GM21367 (cell line): ENCODE measurements at regions not wholly inside any gene's neighbourhood (a gene's known extent, or its start where the extent isn't known, plus 50 kb on each side); places are given as distances from the start of the nearest gene placed in this dataset.

Experiments
- ATAC-seq: cut with Tn5 transposase; IDR thresholded peaks from one replicate; pipeline ENCODE4 v1.9.1; 2021; ENCODE audit not compliant: unreplicated experiment

DNA sequence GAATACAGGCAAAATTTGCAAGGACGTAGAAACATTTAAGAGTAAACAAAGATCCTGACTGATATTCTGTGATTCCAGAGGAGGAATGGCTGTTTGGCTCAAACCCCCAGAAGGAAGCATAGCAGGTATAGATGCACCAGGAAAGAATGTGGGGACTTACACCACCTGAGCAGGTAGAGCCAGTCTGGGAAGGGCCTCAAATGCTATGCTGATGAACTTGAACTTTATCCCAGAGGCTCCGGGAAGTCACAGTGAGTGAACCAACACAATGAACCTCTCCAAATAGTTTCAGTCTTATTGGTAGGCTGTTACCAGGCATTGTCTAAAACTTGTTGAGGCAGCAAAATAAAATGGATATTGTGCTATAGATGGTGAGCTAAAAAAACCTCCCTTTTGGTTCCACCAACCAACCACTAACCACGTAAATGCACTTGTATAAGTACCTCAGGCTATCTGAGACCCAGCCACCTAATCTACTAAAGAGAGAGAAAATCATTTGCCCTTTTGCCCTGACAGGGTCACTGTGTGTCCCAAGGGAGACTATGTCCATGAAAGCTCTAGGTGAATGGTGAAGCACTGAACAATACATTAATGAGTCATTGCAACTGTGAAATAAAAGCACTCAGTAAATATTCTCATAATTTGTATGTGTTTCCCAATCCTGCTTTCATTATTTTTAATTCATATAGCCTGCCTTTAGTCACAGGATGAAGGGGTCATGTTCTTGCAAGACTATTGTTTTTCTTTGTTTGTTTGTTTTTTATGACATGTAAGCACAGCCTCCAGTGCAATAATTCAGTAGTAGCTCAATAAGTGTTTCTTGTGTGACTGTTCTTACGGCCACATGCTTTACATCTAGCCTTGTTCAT lies 911.6 kb downstream of the EPHA4 start:
- ATAC-seq = no peak

DNA sequence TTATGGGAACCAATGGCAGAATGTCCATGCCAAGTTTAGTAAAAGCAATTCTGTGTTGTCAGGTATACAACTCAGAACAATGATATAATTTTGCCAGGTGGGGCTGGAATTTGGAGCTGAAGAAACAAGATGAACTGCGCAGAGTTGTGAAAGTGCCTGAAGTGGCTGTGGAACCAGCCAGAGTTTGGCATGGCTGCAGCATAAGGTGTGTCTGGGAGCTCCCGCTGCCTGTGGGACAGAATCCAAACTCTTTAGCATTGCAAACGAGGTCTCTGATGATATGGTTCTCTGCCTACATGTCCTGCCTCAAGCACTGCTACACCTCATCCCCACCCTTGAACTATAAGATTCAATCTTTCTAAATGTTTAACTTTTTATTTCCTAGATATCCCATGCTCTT lies 909.7 kb downstream of the EPHA4 start:
- no peak for ATAC-seq

DNA sequence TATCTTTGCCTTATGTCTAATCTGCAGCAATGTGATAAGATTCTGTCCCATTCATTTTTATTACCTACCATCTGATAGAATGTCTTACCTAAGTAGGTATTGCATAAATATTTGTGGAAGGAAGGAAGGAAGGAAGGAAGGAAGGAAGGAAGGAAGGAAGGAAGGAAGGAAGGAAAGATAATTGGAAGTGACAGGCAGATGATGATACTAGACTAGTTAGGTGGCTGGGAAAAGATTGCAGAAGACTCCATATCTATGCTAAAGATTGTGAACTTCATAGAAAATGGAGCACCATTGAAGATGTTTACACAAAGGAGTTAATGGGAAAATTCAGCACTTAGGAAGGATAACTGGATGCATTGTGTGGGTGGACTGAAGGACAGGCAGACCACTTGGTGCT lies 909.0 kb downstream of the EPHA4 start:
- no peak for ATAC-seq

DNA sequence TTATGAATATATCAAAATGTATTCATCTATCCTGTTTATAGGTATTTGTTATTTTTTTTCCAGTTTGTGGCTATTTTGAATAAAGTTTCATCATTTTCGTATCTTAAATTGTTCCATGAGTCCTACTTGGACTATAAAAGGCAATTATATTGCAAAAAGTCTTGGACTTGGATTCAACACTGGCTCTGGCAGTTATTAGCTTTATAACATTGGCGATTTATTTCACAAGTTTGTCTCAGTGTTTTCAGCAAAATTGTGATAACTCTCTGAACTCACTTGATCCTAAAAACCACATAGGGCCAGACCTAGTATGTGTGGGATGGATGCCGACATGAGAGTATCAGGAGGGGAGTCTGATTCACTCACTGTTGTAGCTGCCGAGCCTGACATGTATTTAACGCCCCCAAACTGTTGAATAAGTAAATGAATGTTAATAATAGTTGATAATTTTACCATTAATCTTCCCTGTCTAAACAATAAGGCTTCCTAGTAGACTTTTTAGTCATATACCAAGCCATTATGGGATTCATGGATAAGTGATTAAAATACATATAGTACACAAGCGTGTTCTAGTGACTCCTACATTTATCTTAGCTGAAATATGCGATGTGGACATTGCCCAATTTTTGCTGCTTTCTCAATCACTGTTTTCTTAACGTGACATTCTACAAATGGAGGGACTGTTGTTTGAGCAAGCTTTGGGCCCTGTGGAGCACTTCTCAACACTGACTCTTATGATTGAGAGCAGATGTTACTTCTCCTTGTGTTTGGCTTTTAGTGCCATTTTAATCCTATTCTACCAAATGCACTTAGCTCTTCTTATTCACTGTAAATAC lies 907.6 kb downstream of the EPHA4 start:
- no peak for ATAC-seq

DNA sequence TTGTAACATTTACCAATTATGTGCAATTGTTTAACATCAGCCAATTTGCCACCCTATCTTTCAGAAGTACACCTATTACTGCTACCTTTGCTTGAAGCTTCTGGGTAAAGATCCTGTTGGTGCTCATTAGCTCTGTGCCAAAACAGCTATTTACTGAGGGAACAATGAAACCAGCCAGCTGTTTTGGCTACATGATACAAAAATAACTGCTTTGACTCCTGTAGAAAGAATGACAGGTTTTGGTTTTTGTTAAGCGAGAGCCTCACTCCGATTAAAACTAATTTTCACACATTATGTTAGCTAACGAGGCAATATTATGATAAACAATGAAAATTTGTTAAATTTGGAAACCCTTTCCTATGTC lies 907.0 kb downstream of the EPHA4 start:
- ATAC-seq = no peak

DNA sequence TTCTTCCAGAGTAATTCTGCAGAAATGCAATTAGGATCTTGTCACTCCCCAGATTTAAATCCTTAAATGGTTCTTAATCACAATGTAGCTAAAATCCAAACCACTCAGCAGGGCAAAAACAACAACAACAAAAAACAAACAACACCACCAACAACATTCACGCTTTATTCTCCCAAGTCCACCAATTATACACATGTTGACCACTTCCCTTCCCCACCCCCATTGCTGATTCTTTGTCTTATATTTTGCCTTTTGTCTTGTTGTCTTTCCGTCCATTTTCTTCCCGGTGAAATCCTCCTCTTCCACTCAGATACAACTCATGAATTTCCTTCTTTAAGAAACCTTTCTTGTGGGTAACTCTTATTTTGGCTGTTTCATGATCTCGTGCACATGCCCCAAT lies 902.8 kb downstream of the EPHA4 start:
- ATAC-seq = no peak

DNA sequence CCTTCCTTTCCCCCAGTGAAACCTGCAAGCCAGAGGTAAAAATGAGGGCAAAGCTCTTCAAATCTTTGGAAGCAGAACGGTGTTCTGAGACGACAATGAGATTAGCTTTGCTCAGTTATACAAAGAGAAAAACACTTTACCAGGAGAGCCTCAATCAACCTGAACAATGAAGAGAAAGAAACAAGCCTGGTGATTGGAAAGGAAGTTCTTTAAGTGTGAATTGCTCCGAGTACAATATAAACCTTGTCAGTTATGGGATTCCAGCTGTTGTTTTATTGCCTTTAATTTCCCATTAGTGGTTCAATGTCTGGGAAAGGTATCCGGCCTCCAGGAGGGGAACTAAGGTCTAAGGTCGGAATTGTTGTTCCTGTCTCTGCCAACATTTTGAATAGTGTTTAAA lies 901.6 kb downstream of the EPHA4 start:
- no peak for ATAC-seq

DNA sequence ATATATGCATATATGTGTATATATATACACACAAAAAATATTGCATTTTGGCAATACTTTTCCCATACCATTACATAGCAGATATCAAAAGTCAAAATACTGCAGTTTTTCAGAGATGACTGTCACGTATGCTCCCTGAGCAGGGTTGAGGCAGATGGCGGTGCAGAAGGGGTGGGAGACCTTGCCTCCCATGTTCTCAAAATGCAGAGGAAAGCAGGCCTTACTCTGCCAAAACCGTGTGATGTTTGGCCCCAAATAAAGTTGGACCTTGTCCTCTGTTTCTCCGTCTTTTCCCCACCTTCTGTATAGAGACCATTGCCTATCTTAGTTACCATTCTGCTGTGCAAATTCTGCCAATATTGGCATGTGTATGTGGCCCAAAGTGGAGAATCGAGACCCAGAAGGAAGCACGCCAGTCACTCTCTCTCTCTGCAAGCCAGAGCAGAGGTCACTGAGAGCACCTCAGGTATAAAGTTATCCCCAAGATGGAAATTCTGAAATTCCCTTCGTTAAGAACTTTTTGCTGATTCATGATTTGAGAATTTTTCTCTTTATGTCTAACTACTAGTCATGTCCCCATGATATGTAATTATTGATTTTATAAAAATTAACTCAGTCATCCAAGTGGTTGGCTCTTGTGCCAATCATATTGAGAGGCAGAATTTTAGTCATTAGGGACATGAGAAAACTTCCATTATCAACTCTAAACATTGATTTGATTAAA lies 898.8 kb downstream of the EPHA4 start:
- ATAC-seq = no peak

DNA sequence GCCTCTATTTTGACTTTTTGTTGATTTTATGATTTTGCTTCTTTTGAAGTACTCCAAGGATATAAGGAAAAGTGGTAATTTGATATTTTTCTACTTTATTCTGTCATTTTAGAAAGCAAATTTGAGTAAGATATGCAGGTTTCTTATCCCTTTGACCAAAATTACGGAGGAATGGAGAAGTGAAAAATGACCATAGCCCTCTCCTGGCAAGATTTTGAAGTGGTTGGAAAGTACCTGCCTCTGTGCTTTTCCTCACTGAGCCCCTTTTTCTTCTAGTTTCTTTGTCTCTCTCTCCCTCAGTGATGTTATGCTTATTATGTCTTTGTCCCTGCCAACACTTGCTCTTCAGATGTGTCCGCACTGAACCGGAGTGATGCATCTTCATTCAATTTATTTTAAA lies 898.1 kb downstream of the EPHA4 start:
- ATAC-seq = no peak

DNA sequence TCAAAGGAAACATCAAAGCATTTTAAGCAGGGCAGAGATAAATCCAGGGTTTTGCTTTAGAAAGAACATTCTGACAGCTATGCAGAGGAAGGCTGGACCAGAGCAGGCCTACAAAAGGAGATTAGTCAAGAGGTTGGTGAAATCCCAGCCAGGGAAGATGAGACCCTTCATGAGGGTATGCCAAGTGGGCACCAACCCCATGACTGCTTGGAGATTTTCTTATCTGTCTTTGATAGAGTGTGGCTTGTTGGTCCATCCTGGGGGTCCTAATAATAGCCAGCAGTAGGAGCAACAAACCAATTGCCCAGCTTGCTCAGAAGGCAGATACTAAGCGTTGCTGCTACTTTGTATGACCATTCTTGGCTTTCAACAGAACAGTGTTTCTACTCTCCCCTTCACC lies 895.4 kb downstream of the EPHA4 start:
- no peak for ATAC-seq

DNA sequence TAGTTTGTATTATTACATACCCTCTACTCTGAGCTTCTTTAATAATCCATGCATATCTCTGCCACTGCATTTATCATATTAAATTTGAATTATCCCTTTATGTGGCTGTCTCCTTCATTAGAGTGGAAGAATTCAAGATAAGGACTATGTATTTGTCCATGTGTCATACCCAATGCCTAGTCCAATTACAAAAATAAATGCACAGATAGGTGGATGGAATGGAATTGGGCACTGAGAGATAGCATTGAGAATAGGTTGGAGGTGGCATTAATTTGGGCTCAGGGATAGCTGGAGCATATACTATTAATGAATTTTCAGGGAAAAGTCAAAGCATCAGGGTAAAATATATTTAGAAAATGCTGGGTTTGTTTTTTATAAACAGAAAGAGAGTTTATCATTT lies 893.2 kb downstream of the EPHA4 start:
- no peak for ATAC-seq

DNA sequence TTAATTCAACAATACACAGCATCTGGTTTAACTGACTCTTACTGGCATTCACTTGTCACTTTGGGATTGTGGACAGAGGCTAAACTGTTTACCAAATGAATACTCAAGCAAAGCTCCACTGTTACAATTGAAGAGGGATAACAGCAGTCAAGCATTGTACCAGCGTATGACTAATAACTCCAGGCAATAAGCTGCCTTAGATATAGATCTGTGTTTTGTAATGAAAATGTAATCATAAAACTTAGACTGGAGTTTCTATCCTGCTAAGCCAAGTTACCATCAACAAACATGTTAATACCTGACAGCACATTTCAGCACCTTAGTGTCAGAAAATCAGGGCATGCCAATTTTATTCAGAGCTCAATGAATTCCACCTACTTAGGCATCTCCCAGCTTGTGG lies 889.5 kb downstream of the EPHA4 start:
- ATAC-seq = no peak

DNA sequence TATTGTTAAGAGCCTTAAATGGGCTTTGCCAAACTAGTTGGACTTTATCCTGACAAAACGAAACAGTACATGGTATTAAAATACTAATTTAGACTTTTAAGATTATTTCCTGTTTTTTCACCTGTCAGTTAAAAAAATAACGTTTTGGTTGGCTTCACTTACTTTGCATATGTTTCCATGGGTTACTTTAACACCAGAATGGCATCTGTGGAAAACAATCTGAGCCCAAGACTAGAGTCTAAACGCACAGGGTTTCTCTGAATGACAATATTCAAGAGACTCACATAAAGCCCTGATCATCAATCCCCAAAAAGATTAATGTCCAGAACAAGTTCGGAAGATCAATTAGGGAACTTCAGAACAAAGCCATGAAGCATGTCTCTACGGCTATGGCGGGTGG lies 888.0 kb downstream of the EPHA4 start:
- no peak for ATAC-seq

DNA sequence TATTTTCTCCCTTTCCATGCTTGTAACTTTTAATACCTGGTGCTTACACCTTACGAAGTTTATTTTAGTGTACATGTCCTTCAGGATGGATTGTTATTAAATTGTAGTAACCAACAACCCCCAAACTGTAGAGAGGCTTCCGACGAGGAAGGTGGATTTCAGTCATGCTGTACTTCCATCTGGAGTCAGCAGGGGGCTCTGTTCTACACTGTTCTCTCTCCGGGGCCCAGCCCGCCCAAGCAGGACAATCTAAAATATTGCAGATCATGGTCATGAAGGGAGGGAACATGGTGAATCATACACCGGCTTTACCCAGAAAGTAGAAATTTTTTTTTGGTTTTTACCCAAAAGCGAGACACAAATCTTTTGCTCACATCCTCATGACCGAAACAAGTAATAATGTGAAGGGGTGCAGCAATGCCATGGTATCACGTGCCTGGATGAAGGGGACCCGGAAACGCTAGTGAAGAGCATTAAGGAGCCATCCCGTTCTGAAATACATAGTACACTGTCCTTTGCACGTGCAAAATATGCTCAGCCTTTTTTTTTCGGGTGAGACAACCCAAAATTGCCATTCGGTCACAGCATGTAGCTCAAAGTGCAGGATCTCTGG lies 884.8 kb downstream of the EPHA4 start:
- peak; percentile 79 for ATAC-seq

DNA sequence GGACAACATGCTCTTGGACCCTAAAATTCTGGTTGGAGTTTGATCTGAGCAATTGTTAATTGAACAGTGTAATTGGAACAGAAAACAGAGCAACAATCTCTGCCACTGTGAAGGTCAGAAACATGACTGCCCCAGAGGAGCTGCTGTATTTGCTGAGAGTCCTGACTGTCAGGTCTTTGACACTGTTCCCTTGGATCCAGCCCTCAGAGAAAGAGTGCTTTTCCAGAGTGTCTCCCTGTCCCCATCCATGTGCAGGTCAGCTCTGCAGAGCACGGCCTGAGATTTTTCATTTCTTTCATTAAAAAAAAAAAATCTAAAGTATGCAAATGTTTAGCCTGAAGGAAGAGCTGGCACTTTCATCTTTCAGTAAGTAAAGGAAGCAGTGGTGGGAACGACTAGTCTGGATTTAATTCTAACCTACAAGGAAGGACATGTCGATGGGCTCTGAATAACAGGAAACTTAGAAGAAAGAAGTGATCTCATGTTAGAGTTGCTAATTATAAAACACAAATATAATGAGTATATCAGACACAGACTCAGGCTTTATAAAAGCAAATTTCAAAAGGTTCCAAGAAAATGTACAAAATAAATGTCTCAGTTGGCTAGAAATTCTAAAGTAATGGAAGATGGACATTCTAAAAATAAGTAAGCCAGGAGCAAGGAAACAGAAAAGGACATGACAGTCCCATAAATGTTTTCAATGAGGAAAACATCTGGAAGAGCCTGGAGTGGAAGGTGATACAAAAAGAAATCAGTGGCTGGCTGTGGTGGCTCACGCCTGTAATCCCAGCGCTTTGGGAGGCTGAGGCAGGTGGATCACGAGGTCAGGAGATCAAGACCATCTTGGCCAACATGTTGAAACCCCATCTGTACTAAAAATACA lies 876.5 kb downstream of the EPHA4 start:
- ATAC-seq = no peak

DNA sequence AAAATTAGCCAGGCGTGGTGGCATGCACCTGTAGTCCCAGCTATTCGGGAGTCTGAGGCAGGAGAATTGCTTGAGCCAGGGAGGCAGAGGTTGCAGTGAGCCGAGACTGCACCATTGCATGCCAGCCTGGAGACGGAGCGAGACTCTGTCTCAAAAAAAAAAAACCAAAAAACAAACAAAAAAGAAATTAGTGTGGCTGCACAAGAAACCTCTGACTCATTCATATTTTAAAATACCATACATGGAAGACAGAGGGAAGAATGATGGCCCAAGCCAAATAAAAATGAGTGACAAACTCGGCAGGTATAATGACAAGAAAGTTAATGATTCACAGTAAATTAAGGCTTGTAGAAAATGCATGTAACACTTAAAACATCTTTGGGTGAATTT lies 875.8 kb downstream of the EPHA4 start:
- ATAC-seq = no peak

DNA sequence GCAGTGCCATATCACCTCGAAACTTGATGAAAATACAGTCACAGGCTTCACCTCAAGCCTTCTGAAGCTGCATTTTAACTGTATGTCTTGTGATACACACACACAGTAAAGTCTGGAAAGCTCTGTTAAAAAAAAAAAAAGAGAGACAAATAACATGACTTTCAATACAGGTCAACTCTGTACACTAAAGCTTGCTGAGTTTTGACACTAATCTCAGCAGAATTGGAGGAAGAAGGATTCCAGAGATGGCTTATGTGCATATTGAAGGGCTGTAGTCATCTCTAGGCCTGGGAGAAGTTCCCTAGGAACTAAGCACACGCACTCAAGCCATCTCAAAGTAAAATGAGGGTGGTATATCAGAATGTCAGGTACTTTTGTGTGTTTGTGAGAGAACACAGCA lies 875.1 kb downstream of the EPHA4 start:
- ATAC-seq = no peak

DNA sequence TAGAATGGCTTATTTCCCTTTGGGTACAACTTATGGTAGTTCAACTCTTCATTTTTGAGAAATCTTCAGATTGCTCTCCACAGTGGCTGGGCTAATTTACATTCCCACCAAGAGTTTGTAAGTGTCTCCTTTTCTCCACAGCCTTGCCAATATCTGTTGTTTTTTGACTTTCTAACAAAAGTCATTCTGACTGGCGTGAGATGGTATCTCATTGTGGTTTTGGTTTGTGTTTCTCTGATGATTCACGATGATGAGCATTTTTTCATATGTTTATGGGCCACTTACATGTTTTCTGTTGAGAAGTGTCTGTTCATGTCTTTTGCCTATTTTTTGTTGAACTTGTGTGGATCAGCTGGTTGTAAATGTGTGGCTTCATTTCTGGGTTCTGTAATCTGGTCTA lies 871.0 kb downstream of the EPHA4 start:
- no peak for ATAC-seq

DNA sequence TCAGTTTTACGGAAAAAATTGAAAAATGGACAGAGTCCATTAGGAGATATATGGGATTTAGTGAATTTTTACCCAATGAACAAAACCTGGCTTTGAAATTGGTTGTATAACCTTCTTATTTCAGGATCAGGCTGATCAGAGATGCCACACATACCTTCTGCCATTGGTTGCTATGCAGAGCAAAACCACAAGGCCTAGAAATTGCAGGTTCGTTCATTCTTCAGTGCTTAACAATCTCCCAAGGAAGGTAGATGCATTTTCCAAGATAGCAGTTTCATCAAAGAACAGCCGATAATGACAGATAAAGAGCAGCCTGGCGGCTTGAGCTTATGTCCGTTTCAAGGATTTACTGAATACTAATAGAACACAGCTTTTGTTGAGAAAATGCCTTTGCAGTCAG lies 868.8 kb downstream of the EPHA4 start:
- no peak for ATAC-seq

DNA sequence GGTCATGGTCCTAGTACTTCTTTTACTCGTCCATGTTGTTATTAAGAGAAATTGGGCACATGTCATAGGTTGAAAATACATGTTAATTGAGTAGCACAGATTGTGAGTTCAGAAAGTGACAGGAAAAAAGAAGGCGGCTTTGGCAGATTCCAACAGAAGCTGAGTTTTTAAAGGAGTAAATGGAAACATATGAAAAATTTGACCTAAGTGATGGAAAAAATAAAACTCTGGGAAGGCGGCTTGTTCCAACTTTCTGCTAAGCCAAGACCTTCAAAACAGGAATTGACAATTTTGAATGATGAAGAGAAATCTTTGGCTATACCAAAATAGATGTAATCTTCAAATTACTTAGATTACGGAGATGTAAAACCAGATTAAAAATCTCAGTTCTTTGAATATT lies 868.0 kb downstream of the EPHA4 start:
- ATAC-seq = no peak
